ENCODE measurements at regions not wholly inside any gene's neighbourhood (a gene's known extent, or its start where the extent isn't known, plus 50 kb on each side); places are given as distances from the start of the nearest gene placed in this dataset.

DNA sequence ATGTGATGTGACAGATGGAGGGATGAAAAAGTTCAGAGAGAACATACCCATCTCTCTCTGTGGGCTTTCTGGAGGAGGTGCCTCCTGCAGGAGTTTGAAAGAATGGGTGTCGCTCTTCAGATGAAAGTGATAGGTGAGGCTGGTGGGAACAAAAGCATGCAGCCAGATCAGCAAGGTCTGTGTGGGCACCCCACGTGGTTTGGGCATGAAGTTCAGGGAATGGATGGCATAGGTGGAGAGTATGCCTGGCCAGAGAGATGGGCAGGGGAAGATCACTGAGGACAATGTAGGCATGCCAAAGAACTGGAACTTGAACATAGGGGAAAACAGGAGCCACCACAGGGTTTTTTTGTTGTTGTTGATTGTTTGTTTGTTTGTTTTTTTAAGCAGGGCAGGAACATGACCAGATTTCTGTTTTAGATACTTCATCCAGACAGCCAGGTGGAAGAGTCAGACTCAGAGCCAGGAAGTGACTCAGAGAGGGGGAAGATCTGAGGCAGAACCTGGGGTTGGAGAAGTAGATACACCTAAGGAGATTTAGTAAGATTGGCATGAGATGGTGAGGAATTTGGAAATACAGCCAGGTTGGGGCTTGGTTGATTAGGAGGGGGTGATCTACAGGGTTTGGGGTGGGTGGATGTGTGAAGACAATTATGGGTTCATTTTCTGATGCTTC lies 64.8 kb upstream of the CLSTN2 start:
- DNase-seq, result no peak

DNA sequence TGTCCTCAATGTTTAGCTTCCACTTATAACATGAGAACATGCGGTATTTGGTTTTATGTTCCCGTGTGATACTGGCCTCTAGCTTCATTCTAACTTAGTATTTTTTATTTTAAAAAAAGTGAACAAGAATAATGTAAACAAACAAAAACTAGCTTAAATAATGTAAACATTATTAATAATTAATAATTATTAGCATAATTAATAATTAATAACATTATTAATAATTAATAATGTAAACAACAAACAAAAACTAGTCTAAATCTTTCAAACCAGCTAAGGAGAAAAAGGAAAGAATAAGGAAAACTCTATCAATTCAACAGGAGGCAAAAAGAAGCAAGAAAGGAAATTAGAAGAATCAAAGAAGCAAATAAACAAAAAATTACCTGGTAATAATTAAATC lies 66.2 kb upstream of the CLSTN2 start:
- no peak for DNase-seq

DNA sequence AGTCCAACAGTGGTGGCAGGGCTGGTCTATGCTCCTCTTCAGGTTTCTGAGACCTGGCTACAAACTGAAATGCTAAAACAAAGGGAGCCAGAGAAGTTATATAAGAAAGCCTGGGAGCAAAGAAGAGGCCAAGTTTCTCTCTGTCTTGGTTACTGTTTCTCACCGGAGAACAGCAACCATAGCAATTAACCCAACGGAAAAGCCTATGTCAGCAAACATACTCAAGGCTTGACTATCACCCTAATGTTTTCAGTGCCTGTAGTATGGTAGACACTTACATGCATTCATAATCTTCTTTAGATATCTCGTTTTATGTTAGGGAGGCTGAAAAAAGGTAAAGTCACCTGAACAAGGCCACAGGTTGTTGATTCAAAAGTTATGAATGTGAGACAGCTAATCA lies 86.3 kb upstream of the CLSTN2 start:
- DNase-seq, result no peak

DNA sequence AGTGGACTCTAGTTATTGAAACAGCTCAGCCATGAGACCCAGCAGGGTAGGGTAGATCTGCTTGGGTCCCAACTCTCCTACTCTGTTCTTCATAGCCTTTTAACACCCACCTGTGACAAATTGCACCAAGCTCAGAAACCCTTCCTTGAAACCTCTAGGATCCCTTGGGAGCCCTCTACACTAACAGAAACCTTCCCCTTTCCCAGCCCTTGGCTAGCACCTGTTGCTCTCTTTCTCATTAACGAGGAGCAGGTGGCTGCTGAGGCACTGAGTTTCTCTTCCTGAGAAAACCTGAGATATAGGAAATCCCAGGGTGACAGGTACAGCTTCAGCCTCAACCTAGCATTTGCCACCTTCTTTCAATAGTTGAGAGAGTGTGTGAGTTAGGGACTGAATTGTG lies 88.3 kb upstream of the CLSTN2 start:
- DNase-seq, result no peak

DNA sequence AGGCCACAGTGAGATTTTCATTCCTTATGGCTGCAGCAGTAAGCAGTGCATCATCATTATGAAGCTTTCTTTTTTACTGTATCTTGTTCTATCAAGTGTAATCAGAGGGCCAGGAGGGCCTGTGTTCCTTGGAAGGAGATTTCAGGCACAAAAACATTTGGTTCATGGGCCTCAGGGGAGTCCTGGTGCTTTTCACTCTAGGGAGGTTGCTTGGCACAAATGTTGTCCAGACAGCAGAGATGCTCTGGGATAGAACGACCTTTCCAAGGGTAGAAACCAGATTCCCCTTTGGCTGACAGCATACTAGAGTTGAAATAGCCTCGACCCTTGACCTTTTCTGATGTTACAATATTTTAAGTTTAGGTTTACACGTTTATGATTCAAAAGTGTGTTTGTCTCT lies 95.3 kb upstream of the CLSTN2 start:
- DNase-seq, result no peak

DNA sequence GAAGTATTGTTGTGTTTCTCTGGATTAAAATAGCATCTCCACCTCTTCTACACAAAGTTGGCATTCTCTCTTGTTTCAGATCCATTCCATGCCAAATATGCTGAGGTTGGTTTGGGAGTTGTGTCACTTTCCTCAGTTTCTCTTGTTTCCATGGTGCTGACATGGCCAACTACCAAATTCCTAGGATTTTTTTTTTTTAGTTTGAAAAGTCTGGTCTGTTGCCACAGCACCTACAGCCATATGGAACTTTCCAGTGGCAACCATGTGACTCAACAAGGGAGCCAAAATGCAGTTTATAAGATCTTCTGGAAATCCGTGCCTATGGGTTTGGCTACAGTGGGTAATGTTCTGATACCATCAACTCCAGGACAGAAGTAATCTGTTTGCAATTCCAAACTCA lies 96.0 kb upstream of the CLSTN2 start:
- no peak for DNase-seq

DNA sequence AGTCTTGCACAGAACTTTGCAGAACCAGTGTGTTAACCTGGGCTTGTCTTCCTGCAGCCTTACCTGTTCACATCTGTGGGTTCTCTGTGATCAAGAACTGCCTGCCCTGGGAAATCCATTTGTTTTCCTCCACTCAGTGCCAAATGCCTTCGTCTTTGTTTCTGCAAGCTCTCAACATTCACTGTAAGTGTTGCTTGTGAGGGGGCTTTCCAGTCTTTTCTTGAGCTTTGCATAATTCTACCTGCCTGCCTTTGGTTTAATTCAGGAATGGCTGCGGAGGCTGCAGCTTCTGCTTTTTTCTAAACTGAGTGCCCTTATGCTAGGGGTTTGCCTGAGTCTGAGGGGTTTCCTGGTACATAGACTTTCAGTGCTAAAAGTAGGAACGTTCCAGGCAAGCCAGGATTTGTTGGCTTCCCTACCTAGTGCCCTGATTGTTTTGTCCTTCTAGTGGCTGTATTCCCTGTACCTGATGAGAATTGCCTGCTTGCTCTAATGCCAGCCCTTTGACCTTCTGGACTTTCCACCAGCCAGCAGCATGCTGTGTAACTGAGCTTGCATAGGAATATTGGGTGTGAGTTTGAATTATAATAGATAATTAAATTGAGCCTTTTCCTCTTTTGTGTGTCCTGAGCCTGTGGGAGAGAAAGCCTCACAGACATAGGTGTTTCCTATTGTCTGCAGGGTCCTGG lies 96.6 kb upstream of the CLSTN2 start:
- no peak for DNase-seq

DNA sequence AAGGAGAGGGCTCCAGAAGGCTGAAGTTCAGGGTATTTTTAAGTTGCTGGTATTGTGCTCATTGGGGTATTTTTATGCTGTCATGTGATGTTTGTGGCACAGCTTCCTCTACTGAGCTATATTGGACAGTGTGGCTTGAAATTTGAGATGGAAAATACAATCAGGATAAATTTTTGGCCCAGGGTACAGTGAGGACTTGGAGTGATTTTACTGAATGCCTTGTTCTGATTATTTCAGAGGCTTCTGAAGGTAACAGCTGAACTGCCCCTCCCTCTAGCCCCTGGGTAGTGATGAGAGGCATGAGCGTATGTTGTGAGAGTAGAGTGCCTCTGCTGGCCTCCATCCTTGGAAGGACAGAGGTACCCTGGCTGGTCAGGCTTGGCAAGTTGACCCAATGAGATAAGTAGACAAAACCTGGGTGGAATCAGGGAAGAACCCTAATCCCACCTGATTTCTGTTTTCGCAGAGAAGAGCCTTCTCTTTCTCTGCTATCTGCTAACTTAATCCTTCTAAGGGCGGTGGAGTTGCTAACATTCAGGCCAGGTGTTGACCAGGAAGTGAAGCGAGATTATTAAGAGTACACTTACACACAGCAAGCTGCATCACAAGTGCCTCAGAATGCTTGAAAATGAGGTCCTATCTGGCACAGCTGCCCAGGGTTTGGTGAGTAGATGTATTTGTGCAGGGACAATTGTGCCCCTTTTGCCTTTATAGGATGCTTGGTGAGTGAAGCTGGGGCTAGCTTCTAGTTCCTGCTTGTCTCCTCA lies 98.1 kb upstream of the CLSTN2 start:
- no peak for DNase-seq

DNA sequence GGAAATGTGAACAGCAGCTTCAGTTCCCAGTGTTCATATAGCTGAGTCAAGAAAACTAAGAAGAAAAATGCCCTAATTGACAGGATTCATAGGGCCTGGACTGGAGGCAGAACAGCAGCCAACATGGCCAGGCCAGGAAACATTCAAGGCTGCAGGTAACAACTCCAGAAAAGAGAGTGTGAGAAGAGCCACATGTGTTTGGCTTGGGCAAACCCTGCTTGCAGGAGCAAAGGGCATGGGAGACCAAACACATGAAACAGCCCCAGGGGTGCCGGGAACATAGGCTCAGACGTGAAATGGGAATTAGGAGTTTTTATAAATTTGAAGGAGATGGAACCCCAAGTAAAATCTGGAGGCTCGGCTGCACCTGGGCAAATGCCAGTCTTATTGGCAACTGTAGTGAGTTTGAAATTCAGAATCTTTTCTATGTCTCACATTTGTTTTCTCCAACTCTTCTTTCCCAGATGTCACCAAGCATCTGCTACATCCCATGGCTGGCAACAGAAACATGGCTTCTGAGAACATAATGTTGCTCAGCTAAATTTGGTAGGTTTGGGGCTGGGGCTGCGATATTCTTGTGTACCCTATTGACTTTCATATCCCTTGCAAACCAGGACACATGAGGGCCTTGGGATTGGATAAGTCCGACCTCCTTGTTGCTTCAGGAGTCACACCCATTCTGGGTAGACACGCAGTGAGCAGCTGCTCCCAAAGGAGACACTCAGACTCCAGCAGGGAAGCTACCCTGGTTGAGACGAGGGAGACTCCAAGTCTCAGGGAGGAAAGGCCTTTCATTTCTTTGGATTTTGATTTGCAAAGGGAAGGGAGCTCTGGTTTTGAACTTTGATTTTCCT lies 98.9 kb upstream of the CLSTN2 start:
- DNase-seq, result peak; percentile 46

DNA sequence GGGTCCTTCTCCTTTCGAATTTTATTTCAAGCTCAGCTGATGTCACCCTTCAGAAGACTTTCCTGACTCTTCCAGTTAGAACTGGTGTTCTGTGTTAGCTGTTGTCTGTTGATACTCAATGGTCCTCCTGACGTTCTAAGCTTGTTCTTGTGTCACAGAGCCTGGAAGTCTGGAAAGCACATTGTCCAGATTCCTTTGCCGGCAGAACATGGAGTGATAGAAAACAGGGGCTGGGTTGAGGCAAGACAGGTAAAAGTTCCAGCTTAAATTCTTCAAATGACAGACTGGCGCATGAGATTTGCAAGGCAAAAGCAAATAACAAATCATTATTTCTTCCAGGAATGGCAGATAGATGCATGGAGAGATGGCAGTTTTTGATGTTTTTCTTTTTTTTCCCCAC lies 102.0 kb upstream of the CLSTN2 start:
- DNase-seq, result no peak

DNA sequence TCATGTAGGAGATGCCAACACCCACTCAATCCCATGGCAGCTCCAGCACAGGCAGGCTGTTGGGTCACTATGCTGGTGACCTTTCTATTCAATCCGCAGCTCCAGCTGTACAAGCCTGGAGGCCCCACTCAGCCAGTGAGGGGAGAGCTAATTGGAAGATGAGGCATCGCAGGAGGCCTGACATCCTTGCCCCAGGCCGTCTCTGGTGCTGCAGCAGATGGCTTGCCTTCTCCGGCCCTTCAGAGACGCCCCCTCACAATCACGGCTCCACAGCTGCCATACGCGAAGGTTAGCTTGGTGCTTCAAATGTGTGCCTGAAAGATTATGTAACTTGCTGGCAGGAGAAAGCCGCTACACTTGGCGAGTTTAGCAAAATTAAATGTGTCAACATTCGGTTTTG lies 104.2 kb upstream of the CLSTN2 start:
- DNase-seq, result peak; percentile 74

DNA sequence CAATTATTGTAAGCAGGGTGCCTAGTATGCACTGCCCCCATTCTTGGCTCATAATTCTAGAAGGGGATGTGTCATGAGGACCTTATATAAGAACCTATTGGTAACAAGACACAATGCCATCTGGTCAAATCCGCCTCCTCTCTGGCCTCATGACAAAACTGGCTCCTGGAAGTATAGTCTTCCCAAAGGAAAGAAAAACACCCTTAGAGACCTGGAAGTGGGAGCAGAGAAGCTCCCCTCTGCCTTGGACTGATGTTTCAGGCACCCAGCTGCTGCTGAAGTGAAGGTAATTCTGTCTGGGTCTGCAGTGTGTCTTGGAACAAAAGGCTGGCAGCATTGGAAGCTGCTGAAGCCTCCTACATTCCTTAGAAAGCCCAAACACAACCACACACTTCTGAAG lies 107.2 kb upstream of the CLSTN2 start:
- DNase-seq, result no peak

DNA sequence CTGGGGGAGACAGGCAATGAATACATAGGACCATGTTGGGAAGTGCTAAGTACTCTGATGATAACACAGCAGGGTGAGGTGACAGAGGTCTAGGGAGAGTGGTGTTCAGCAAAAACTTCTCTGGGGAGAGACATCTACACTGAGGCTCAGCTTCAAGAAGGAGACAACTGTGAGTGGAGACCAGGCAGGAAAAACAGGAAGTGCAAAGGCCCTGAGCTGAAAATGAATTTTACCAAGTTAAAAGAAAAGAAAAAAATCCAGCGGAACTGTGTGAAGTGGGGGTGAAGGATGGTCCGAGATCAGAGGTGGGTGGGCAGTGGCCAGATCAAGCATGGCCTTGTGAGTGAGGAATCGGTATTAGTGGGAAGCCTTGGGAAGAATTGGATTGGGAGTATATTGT lies 110.1 kb upstream of the CLSTN2 start:
- no peak for DNase-seq

DNA sequence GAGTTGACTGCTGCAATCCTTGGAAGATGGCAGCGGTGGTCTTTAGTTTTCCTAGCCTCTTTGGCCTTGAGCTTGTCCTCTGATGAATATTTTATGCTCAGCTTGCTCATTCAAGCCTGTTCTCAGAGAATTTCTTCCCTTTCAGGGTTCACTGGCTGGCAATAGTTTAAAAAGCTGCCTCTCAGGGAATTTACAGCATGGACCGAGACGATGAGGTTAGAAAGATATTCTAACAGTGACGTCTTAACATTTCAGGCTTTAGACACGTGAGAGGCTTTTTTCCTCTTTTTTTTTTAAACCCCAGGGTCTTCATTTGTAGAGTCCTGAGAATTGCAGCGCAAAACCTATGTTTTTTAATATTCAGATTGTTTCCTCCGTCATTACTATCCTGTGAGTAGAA lies 120.3 kb upstream of the CLSTN2 start:
- DNase-seq, result no peak

DNA sequence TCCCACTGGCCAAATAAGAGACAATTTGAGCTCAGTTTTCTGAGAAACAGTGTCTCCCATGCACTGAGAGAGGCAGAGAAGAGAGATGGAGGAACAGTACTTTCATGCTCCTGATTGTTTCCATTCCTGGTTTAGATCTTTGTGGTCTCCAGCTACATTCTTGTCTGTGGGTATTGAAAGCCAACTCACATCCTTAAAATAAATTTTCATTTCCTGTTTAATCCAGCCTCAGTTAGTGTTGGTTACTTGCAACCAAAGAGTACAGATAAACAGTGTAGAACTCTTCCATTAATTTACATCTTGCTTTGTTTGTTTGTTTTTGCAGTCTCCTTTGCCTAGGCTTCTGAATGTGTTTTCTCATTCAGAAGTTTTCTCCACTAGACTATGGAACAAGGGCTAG lies 123.7 kb upstream of the CLSTN2 start:
- no peak for DNase-seq

DNA sequence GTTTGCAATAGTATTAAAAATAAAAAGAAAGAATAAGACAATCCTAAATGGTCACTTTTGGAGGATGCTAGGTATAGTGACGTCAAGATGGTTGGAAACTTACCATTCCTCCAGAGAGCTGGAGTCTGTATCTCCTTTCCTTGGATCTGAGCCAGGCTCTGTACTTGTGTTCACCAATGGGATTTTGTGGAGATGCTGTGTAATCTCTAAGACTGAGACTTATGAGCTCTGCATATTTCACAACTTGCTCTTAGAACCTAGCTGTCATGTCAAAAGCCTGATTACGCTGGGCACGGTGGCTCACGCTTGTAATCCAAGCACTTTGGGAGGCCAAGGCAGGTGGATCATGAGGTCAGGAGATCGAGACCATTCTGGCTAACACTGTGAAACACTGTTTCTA lies 126.8 kb upstream of the CLSTN2 start:
- no peak for DNase-seq

DNA sequence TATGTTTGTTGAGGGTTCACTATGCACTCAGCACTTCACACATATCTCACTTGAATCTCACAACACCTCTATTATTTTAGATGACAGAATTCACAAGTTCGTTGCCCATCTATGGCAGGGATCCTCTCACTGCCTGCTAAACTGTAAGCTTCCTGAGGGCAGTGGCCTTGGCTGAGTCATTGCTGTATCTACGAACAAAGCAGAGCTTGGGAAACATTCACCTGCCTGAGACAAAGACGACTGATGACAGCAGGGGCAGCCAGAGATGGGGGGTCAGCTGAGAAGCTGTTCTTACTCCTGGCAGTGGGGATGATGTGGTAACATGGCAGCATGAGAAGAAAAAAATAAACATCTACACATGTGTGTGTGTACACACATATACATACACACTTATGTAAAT lies 125.5 kb upstream of the NMNAT3 start:
- DNase-seq, result no peak

DNA sequence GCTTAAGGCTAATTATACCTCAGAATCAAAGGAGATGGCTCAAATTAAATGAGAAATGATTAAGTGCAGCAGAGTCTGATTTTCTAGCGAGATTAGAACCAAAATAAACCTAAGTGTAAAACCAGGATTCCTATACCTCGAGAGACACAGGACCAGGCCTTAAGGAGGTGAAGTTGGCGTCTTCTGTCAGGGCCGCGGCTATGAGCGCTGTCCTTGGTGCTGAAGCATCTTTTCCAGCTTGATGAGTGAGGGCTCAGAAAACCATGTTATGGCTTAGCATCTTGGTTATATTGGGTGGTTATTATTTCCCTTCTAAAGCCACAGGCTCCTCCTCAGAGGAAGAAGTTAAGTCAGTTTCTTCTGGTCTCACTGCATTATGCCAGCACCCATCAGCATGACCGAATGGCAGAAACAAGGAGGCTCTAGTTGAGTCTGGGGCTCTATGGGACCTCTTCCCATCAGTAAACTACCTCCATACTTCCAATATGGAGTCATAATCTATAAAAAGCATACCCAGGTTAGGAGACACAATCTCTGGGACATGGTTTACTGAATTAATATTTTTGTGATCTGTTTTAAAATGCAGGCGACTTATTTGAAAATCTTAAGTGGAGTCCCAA lies 120.1 kb upstream of the NMNAT3 start:
- no peak for DNase-seq

DNA sequence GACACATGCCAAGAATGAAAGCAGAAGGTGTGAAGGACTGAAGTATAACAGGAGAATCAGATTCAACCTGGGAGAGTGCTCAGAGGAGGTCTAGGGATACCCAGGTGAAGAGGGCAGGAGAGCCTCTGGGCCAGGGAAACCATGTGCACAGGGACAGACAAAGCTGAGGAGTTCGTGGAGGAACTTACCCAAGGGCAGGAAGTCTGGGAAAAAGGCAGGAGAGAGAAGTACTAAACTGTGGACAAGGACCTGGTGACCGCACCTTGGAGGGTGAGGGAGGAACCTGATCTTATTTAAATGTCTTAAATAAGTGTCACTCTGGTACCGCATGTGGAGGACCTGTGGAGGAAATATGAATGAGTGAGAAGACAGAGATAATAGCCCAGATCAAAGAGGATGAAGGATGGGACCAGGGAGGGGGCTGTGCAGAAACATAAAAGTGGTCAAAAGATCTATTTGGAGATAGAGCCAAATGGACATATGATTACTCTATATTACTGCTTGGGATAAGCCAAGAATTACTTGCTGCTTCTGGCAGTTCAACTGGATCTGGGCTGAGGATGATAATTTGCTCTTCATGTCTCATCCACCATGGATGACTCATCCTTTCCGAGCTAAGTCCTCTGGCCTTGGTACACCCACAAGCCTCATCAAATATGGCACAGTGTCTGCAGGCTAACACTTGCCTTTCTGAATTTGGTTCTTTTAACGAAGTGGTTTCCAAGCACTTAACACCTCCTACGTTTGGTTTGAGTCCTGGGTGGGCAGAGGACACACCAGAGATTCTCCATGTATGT lies 116.9 kb upstream of the NMNAT3 start:
- DNase-seq, result no peak

DNA sequence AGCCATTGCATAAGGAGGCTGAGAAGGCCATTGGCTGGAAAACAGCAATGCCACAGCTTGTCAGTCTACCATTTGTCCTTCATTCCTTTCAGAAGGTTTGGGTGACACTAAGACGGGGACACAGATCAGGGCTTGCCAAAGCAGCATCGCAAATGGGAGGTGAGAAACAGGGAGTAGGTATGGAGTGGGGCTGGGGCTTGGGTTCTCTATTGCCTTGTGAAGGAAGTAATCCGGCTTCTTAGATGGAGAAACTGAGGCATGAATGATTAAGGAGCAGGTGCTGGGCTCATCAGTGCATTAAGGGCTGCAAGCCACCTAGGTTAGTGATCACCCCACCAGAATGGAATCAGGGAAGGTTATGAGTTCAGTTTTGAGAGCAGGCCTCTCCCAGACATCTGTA lies 115.6 kb upstream of the NMNAT3 start:
- no peak for DNase-seq

DNA sequence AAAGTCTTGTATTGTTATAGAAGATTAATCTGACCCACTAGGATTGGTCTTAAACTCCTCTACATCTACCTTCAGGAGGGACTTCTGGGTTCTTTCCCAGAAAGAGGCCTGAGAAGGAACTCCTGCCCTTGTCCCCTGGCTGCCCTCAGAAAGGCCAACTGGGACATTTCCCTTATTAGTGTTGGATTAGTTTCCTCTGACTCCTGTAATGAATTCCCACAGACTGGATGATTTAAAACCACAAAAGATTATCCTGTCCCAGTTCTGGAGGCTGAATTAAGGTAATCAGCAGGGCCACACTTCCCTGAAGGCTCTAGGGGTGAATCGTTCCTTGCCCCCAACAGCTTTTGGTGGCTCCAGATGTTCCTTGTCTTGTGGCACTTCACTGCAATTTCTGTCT lies 102.8 kb upstream of the NMNAT3 start:
- no peak for DNase-seq

DNA sequence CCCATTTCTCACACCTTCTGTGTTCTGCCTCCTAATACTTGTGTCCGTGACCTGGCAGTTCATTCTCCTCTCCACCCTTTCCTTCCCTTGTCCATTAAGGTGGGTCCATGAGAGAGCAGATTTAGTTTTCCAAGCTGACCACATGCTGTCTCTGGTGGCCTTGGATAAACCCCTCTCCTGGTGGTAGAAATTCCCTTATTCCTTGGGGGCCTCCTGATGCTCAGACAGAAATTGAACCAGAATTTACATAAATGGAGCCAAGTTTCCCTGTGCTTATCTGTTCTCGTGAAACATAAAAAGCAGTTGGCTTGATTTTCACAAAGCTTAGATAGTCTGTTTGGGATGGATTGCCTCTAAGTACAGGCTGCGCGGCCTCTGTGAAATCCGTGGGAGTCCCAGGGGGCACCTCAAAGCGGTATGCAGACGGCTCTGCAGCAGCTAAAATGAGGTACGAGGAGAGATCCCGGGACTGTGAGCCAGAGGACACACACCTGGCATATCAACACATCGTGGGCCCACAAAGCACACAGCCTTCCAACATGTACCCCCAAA lies 101.0 kb upstream of the NMNAT3 start:
- no peak for DNase-seq

Data from NCI-H1694 (cell line).